Astrocyte (in vitro differentiated cells and primary cell): ENCODE measurements at regions not wholly inside any gene's neighbourhood (a gene's known extent, or its start where the extent isn't known, plus 50 kb on each side); places are given as distances from the start of the nearest gene placed in this dataset.

Experiments
- EZH2 ChIP-seq: IDR thresholded peaks from 2 replicates; pipeline ENCODE4 v1.6.1; 2012; ENCODE audit warnings: mild to moderate bottlenecking, low read length, inconsistent platforms; ENCODE audit not compliant: insufficient read depth
- TF ChIP-seq, protein P1 (sequence below): IDR thresholded peaks from 2 replicates; pipeline ENCODE4 v1.5.1; 2011; ENCODE audit warnings: low read depth, mild to moderate bottlenecking, inconsistent platforms, low read length, moderate library complexity; ENCODE audit not compliant: insufficient read depth

GRCh38 chr22:23511627-23512347 is 68.3 kb downstream of the IGLL1 start:
- TF ChIP-seq, protein P1, sequence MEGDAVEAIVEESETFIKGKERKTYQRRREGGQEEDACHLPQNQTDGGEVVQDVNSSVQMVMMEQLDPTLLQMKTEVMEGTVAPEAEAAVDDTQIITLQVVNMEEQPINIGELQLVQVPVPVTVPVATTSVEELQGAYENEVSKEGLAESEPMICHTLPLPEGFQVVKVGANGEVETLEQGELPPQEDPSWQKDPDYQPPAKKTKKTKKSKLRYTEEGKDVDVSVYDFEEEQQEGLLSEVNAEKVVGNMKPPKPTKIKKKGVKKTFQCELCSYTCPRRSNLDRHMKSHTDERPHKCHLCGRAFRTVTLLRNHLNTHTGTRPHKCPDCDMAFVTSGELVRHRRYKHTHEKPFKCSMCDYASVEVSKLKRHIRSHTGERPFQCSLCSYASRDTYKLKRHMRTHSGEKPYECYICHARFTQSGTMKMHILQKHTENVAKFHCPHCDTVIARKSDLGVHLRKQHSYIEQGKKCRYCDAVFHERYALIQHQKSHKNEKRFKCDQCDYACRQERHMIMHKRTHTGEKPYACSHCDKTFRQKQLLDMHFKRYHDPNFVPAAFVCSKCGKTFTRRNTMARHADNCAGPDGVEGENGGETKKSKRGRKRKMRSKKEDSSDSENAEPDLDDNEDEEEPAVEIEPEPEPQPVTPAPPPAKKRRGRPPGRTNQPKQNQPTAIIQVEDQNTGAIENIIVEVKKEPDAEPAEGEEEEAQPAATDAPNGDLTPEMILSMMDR: no peak
- TF ChIP-seq EZH2: no peak
